Epithelial cell of esophagus (primary cell): ENCODE measurements at regions not wholly inside any gene's neighbourhood (a gene's known extent, or its start where the extent isn't known, plus 50 kb on each side); places are given as distances from the start of the nearest gene placed in this dataset.
A peak's percentile ranks its signal among the peaks of the same experiment; 100 is the strongest.

Source experiments
- DNase-seq: peaks from one replicate; pipeline ENCODE4 v3.0.0; 2010; ENCODE audit warnings: low read depth
- H3K4me3 ChIP-seq: 2 replicates; pipeline ENCODE4 v1.5.1; 2011; ENCODE audit warnings: mild to moderate bottlenecking, low read length, control low read depth
- TF ChIP-seq, protein P1 (sequence below): IDR thresholded peaks from 2 replicates; pipeline ENCODE4 v1.5.1; 2011; ENCODE audit warnings: low read depth, mild to moderate bottlenecking, low read length, control low read depth, inconsistent platforms; ENCODE audit not compliant: insufficient read depth; ENCODE audit errors: missing control alignments

DNA sequence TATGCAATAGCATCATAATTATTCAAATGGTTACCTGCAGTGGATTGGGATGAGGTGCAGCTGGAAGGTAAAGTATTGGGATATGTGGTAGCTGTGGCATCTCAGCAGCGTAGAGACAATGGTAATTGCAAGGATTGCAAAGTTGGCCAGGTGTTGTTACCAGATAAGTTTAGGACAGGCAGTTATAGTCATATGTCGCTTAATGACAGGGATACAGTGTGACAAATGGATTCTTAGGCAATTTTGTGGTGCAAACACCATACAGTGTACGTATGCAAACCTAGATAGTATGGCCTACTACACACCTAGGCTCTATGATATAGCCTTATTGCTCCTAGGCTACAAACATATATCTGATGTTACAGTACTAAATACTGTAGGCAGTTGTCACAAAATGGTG is 163.5 kb upstream of the LYZL2 start:
- no peak overlapping the region for H3K4me3 ChIP-seq
- TF ChIP-seq, protein P1, sequence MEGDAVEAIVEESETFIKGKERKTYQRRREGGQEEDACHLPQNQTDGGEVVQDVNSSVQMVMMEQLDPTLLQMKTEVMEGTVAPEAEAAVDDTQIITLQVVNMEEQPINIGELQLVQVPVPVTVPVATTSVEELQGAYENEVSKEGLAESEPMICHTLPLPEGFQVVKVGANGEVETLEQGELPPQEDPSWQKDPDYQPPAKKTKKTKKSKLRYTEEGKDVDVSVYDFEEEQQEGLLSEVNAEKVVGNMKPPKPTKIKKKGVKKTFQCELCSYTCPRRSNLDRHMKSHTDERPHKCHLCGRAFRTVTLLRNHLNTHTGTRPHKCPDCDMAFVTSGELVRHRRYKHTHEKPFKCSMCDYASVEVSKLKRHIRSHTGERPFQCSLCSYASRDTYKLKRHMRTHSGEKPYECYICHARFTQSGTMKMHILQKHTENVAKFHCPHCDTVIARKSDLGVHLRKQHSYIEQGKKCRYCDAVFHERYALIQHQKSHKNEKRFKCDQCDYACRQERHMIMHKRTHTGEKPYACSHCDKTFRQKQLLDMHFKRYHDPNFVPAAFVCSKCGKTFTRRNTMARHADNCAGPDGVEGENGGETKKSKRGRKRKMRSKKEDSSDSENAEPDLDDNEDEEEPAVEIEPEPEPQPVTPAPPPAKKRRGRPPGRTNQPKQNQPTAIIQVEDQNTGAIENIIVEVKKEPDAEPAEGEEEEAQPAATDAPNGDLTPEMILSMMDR, result no peak
- DNase-seq, result no peak

DNA sequence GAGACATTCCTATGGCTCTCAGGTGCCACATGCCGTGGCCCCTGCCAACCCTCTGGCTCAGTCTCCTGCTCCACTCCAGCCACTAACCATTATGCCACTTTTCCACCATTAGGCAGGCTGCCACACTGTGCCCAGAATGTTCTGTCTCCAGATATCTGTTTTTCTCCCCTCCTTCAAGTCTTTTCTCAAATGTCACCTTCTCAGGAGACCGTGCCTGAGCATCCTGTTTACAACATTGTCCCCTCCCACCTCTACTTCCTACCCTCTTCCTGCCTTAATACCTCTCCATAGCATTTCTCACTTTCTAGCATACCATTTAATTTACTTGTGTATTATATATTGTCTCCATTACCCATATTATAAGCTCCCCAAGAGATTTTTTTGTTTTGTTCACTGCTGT is 162.5 kb upstream of the LYZL2 start:
- TF ChIP-seq, protein P1, result no peak
- H3K4me3 ChIP-seq, result no peak overlapping the region
- no peak for DNase-seq

DNA sequence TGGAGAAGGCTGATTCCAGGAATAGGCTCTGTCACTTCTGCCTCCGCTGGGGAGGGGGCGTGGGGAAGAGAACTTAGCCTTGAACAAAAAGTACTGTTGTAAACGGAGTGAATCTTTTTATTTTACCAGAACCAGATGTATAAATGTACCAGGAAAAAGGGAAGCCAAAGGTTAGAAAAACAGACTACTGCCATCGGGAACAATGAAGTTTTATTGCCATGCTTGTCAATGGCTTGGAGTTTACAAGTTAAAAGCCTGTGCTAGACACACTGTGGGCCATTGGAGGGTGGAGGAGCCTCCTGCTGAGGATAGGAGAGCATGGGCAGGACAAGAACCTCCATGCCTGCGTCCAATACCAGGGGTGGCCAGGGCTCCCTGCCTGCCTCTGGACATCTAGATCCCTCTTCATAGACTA is 161.7 kb upstream of the LYZL2 start:
- no peak for DNase-seq
- H3K4me3 ChIP-seq, result no peak overlapping the region
- TF ChIP-seq, protein P1, result no peak

DNA sequence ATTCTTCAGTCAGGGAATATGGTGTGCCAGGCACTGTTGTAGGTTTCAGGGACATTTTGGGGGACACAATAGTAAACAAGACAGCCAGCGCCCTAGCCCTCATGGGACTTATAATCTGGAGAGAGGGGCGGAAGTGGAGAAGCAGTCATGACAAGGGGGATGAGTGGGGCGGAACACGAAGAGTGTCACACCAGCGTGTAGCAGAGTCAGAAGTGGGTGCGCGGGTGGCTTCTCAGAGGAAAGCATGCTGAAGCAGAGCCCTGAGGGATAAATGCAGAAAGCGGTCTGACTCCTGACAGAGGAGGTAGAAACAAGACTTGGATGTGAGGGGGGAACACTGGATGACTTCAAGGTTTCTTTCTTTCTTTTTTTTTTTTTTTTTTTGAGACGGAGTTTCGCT is 160.3 kb upstream of the LYZL2 start:
- TF ChIP-seq, protein P1, result no peak
- no peak overlapping the region for H3K4me3 ChIP-seq
- DNase-seq, result no peak

DNA sequence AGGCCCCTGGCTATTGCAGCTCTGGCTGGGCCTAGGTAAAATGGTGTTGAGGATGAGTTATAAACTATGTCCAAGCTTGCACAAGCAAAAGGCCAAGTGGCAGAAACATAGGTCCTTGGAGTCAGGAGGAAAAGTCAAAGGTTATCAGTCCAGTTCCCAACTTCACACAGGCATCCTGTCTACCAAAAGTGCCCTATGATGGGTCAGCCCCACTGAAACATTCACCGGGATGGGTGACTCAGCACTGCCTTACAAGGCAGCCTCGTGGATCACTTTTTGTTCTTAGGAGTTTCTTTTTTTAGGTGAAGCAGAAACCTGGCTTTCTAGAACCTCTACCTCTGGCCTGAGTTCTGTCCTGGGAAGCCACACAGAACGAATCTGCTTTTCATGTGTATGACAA is 158.8 kb upstream of the LYZL2 start:
- peak; percentile 42 for DNase-seq

DNA sequence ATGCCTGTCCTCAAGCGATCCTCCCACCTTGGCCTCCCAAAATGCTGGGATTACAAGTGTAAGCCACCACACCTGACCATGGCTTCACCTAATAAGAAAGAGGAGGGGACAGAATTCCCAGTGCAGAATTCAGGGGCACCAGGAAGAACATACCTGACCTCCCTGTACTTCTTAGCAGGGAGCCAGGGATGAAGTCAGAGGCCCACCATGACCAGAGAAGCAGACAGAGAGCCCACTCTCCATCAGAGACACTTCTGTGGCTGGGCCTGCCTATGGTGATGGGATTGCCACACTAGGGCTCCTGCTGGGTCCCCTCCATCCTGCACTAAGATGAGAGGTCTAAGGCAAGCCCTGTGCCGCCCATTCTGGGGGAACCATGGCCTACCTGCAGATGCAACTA is 157.4 kb upstream of the LYZL2 start:
- H3K4me3 ChIP-seq, result no peak overlapping the region
- no peak for DNase-seq
- TF ChIP-seq, protein P1, result no peak

More for the DNA sequence above, 158.8 kb upstream of the LYZL2 start:
- no peak overlapping the region for H3K4me3 ChIP-seq
- TF ChIP-seq, protein P1, result no peak

DNA sequence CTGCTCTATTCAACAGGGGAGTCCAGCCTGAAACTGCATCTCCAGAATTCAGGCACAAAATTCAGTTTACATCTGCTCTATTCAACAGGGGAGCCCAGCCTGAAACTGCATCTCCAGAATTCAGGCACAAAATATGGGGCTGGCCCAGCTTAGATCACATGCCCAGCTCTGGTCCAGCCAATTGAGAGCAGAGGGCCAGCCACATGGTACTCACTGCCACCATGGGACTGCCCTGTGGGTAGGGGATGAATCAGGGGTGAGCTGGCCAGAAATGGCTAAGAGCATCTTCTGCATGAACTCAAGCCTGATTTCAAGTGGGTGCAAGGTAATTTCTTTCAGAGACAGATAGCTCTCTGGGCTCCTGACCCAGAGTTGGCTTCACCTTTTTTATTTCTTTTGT is 156.6 kb upstream of the LYZL2 start:
- TF ChIP-seq, protein P1, result no peak
- no peak overlapping the region for H3K4me3 ChIP-seq
- peak; percentile 31 for DNase-seq
